Lower leg skin (tissue), 4 donors: ENCODE measurements at regions not wholly inside any gene's neighbourhood (a gene's known extent, or its start where the extent isn't known, plus 50 kb on each side); places are given as distances from the start of the nearest gene placed in this dataset.

Experiments
- DNase-seq, 2 donors: peaks; one replicate each; pipeline ENCODE4 v3.0.0-alpha.2; 2019; ENCODE audit warnings: low spot score in 2 of 2
- H3K4me3 ChIP-seq: fragments of 200-600 bp; sonication (generic); 2 replicates; pipeline ENCODE4 v1.5.1; 2017; ENCODE audit warnings: mild to moderate bottlenecking, low read depth; ENCODE audit not compliant: poor library complexity, severe bottlenecking
- POLR2A ChIP-seq, 2 donors: fragments of 450-650 bp; IDR thresholded peaks; one replicate each; pipeline ENCODE4 v1.6.1; 2016 to 2017; ENCODE audit warnings: antibody characterized with exemption in 2 of 2, mild to moderate bottlenecking in 1 of 2, moderate library complexity in 1 of 2
- WGBS, 2 donors: methylation state at CpG; one replicate each; pipeline ENCODE4 v1.1.5; 2018; 5-methylcytosine and 5-hydroxymethylcytosine counted together
- intact Hi-C: fragments of 100-400 bp; cut with DNase I; formaldehyde crosslinking; loops from one replicate; pipeline ENCODE4 v1.15.0; 2023; ENCODE audit warnings: low total_unique reads
- TF ChIP-seq, protein P1 (sequence below), 3 donors: fragments of 450-650 bp; IDR thresholded peaks; one replicate each; pipeline ENCODE4 v1.5.1; 2016; ENCODE audit warnings: antibody characterized with exemption in 3 of 3, mild to moderate bottlenecking in 3 of 3, moderate library complexity in 2 of 3

DNA sequence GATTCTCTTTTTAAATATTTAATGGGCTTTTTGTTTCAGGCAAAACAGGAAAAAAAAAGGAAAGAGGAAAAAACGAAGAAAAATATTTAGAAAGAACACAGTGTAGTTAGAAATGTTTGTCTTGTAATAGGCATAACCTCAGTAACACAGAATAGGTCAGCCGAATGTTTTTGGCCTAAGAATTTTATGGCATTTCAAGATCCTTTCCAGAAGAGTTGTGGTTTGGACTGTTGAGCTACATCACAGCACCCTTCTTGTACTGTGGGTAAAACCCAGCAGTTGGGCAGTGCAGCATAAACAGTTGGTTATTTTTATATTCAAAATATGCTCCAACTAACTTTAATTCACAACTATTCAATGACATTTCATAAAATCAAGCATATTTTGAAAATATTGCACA, 474.4 kb upstream of the AGTR1 start:
- DNase-seq: no peak
- intact Hi-C loops: no loop called here
- TF ChIP-seq, protein P1, sequence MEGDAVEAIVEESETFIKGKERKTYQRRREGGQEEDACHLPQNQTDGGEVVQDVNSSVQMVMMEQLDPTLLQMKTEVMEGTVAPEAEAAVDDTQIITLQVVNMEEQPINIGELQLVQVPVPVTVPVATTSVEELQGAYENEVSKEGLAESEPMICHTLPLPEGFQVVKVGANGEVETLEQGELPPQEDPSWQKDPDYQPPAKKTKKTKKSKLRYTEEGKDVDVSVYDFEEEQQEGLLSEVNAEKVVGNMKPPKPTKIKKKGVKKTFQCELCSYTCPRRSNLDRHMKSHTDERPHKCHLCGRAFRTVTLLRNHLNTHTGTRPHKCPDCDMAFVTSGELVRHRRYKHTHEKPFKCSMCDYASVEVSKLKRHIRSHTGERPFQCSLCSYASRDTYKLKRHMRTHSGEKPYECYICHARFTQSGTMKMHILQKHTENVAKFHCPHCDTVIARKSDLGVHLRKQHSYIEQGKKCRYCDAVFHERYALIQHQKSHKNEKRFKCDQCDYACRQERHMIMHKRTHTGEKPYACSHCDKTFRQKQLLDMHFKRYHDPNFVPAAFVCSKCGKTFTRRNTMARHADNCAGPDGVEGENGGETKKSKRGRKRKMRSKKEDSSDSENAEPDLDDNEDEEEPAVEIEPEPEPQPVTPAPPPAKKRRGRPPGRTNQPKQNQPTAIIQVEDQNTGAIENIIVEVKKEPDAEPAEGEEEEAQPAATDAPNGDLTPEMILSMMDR (IDR thresholded peaks at IDR 0.05): no peak
- no peak overlapping the region for H3K4me3 ChIP-seq
- WGBS, 2 donors: 34 to 50% methylated on average over 2 of the region's 2 CpGs

GRCh38 chr3:148226246-148226645, 471.5 kb upstream of the AGTR1 start:
- 62 to 73% methylated on average over 3 of the region's 3 CpGs for WGBS, 2 donors
- H3K4me3 ChIP-seq: no peak overlapping the region
- no peak for TF ChIP-seq POLR2A (IDR thresholded peaks at IDR 0.05)
- TF ChIP-seq, protein P1 (IDR thresholded peaks at IDR 0.05): no peak
- intact Hi-C loops: no loop called here
- no peak for DNase-seq

DNA sequence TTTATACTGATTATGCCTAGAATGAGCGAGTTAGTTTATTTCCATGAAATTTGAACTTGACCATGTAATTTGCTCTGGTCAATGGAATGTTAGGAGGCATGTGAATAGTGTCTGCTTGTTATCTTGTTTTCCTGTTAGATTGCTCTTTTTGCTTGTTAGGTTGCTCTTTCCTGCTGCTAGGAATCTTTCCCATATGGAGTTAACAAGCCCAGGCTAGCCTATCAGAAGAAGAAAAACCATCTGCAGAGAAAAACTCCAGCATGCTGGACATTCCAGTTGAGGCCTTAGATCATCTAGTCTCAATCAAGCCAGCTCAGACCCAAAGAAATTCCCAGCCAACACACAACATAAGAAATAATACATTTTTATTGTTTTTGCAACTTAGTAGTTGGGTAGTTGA, 470.2 kb upstream of the AGTR1 start:
- no peak overlapping the region for H3K4me3 ChIP-seq
- DNase-seq: no peak
- no peak for TF ChIP-seq POLR2A (IDR thresholded peaks at IDR 0.05)
- TF ChIP-seq, protein P1 (IDR thresholded peaks at IDR 0.05): no peak
- 85 to 98% methylated on average over 1 of the region's 1 CpG for WGBS, 2 donors
- intact Hi-C loops: no loop called here

DNA sequence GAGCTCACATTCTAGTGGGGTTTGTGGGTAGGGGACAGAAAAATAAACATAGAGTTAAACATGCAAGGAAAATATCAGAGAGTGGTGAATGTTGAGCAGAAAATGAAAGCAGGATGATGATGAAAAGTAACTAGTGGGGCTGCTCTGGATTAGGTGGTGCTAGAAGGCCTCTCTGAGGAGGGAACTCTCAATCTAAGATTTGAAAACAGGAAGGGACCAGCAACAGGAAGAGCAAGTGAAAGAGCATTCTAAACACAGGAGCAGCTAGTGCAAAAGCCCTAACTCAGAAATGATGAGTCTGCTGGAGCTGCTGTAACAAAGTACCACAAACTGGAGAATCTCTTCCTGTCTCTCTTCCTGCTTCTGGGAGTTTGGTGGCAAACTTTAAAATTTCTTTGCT, 468.6 kb upstream of the AGTR1 start:
- intact Hi-C loops: no loop called here
- TF ChIP-seq, protein P1 (IDR thresholded peaks at IDR 0.05): no peak
- TF ChIP-seq POLR2A (IDR thresholded peaks at IDR 0.05): no peak
- DNase-seq: no peak
- no peak overlapping the region for H3K4me3 ChIP-seq

GRCh38 chr3:148230473-148230872, 467.2 kb upstream of the AGTR1 start:
- no peak overlapping the region for H3K4me3 ChIP-seq
- intact Hi-C loops: no loop called here
- no peak for TF ChIP-seq POLR2A (IDR thresholded peaks at IDR 0.05)
- TF ChIP-seq, protein P1 (IDR thresholded peaks at IDR 0.05): no peak
- no peak for DNase-seq
- 84 to 93% methylated on average over 2 of the region's 2 CpGs for WGBS, 2 donors

DNA sequence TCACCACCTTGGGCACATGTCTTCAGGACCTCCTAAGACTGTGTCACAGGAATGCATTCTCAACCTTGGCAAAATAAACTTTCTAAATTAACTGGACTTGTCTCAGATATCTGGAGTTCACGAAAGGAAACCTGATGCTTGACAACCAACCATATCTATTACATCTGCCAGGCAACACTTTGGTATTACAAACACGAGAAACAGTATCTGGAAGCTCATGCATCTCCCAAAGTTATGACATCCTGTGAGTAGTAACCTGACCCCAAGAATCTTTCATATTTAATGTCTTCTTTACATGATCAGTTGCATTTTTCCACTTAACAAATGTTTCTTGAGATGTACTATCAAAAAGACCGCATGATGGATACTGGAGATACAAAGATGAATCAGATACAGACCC, 465.3 kb upstream of the AGTR1 start:
- no peak overlapping the region for H3K4me3 ChIP-seq
- 71 to 91% methylated on average over 3 of the region's 3 CpGs for WGBS, 2 donors
- TF ChIP-seq, protein P1 (IDR thresholded peaks at IDR 0.05): no peak
- TF ChIP-seq POLR2A (IDR thresholded peaks at IDR 0.05): no peak
- no peak for DNase-seq
- intact Hi-C loops: no loop called here
